ENCODE measurements at regions not wholly inside any gene's neighbourhood (a gene's known extent, or its start where the extent isn't known, plus 50 kb on each side); places are given as distances from the start of the nearest gene placed in this dataset.
"Not testable (repeated sequence)": the region's sequence is repeated elsewhere in the genome, so short reads cannot be mapped to it uniquely, and the experiment has no call there.

DNA sequence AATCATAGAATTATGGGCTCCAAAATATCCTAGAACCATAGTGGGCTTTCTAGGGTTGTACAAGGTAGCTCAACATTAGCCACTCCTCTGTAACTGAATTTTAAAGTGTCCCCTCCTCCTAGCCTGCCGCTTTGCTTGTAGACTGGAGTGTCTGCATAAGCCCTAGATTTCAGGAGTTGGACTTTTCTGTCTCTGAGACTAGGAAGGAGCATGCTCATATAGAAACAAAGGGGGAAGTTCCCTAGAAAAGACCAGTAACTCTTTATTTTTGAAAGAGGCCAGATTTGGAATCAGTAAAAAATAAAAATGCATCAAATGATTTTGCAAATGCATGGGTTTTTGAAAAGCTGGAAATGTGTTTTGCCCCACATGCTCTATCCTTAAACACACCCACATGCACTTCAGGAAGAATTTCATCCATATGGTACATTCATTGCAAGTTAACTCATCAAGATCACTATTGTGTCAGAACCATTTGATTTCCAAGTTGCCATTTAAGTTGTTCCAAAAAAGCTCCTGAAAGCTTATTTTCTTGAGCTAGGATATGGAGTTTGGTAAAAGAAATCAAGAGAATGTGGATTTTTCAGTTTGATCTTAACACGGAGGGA is 121.0 kb upstream of the NR3C1 start:
- Histone ChIP-seq H3K27ac (no peak overlapping the region), H3K4me3 (no peak overlapping the region), H3K27me3 (no peaks in the 10 kb centered on the region), H3K9me3 (no peaks in the 10 kb centered on the region), H3K36me3 (no peaks in the 10 kb centered on the region), H3K4me1 (no peaks in the 10 kb centered on the region)
- DNase-seq (no peak), ATAC-seq (no peak)
- 79 to 95% (median 93%) methylated on average over 2 of the region's 2 CpGs for WGBS, 4 donors
- intact Hi-C loops (cut with DNase I) = no loop called here
- TF ChIP-seq, protein P1, sequence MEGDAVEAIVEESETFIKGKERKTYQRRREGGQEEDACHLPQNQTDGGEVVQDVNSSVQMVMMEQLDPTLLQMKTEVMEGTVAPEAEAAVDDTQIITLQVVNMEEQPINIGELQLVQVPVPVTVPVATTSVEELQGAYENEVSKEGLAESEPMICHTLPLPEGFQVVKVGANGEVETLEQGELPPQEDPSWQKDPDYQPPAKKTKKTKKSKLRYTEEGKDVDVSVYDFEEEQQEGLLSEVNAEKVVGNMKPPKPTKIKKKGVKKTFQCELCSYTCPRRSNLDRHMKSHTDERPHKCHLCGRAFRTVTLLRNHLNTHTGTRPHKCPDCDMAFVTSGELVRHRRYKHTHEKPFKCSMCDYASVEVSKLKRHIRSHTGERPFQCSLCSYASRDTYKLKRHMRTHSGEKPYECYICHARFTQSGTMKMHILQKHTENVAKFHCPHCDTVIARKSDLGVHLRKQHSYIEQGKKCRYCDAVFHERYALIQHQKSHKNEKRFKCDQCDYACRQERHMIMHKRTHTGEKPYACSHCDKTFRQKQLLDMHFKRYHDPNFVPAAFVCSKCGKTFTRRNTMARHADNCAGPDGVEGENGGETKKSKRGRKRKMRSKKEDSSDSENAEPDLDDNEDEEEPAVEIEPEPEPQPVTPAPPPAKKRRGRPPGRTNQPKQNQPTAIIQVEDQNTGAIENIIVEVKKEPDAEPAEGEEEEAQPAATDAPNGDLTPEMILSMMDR (IDR thresholded peaks at IDR 0.05) = no peak
- no peak for TF ChIP-seq POLR2A (IDR thresholded peaks at IDR 0.05)

DNA sequence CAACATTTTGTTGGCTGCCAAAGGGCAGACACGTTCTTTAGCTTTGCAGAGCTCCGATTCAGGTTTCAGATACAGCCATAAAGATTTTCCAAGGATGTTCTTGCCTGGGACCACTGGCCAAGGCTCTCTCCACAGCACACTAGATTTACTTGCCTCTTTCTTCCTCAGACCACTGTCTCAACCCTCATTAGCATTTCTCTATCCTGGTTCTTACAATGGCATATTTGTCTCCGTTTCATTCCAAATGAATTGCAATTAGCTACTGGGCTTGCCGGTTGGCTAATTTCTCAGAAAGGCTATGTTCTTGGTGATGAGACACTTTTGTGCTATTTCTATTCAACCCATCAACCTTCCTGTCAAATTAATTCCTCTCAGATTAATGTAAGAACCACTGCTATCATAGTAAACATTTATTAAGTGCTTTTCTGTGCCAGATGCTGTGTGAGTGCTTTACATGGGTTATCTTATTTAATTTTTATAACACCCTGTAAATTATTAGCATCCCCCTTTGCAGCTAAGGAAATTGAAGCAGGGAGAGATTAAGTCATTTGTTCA is 118.4 kb upstream of the NR3C1 start:
- Histone ChIP-seq H3K9me3 (peaks cover 0 to 3% (median 0%) of the 10 kb centered on the region in 12 donors), H3K27ac (no peak overlapping the region), H3K4me1 (no peaks in the 10 kb centered on the region), H3K4me3 (no peak overlapping the region), H3K36me3 (no peaks in the 10 kb centered on the region), H3K27me3 (no peaks in the 10 kb centered on the region)
- DNase-seq = no peak
- intact Hi-C loops (cut with DNase I) = no loop called here
- TF ChIP-seq POLR2A (IDR thresholded peaks at IDR 0.05) = no peak
- TF ChIP-seq, protein P1 (IDR thresholded peaks at IDR 0.05) = no peak
- WGBS, 4 donors = 84 to 88% (median 87%) methylated on average over 4 of the region's 4 CpGs
- ATAC-seq = no peak

DNA sequence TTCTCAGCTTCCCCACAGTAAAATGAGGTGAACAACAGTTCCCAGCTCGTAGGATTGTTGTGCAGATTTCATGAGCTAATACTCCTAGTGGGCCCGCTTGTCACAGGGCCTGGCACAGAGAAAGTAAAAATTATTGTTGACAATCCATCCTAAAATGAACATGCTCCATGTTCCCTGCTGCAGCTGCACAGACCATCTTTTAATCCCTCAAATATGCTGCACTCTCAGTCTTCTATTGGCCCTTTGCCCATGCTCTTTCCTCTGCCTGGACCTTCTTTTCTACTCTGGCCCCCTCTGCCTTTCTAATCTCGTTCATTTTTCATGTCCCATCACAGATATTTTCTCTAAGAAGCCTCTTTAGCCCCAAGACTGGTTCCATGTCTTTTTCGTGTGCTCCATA is 117.7 kb upstream of the NR3C1 start:
- 65 to 86% (median 71%) methylated on average over 4 of the region's 4 CpGs for WGBS, 4 donors
- Histone ChIP-seq H3K27me3 (no peaks in the 10 kb centered on the region), H3K4me3 (no peak overlapping the region), H3K36me3 (no peaks in the 10 kb centered on the region), H3K9me3 (peaks cover 0 to 3% (median 0%) of the 10 kb centered on the region in 12 donors), H3K27ac (no peak overlapping the region), H3K4me1 (peaks cover 0 to 3% (median 0%) of the 10 kb centered on the region in 12 donors)
- no peak for ATAC-seq
- intact Hi-C loops (cut with DNase I) = no loop called here
- TF ChIP-seq POLR2A (IDR thresholded peaks at IDR 0.05) = no peak
- TF ChIP-seq, protein P1 (IDR thresholded peaks at IDR 0.05) = no peak
- DNase-seq = no peak

DNA sequence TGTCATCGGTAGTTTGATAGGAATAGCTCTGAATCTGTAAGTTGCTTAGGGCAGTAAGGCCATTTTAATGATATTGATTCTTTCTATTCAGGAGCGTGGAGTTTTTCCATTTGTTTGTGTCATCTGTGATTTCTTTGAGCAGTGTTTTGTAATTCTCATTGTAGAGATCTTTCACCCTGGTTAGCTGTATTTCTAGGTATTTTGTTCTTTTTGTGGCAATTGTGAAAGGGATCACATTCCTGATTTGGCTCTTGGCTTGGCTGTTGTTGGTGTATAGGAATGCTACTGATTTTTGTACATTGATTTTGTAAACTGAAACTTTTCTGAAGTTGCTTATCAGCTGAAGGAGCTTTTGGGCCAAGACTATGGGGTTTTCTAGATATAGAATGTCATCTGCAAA is 115.7 kb upstream of the NR3C1 start:
- intact Hi-C loops (cut with DNase I); H3K4me3 ChIP-seq; H3K9me3 ChIP-seq; H3K36me3 ChIP-seq; ATAC-seq; DNase-seq; H3K27me3 ChIP-seq; H3K27ac ChIP-seq: not testable (repeated sequence)
- 95 to 98% (median 97%) methylated on average over 2 of the region's 2 CpGs for WGBS, 4 donors
- H3K4me1 ChIP-seq = peaks cover 0 to 12% (median 4%) of the 10 kb centered on the region in 12 donors

DNA sequence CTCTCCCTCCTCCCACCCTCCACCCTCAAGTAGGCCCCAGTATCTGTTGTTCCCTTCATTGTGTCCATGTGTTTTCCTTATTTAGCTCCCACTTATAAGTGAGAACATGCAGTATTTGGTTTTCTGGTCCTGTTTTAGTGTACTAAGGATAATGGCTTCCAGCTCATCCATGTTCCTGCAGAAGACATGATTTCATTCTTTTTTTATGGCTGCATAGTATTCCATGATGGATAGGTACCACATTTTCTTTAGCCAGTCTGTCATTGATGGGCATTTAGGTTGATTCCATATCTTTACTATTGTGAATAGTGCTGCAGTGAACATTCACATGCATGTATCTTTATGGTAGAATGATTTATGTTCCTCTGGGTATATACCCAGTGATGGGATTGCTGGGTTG is 114.3 kb upstream of the NR3C1 start:
- DNase-seq; intact Hi-C loops (cut with DNase I); H3K4me3 ChIP-seq; H3K27ac ChIP-seq; H3K36me3 ChIP-seq; H3K9me3 ChIP-seq; H3K27me3 ChIP-seq; ATAC-seq: not testable (repeated sequence)
- peaks cover 0 to 12% (median 4%) of the 10 kb centered on the region in 12 donors for H3K4me1 ChIP-seq

All from heart left ventricle (tissue), 16 donors.